ENCODE measurements at regions not wholly inside any gene's neighbourhood (a gene's known extent, or its start where the extent isn't known, plus 50 kb on each side); places are given as distances from the start of the nearest gene placed in this dataset.
"Not testable (repeated sequence)": the region's sequence is repeated elsewhere in the genome, so short reads cannot be mapped to it uniquely, and the experiment has no call there.

- Mint-ChIP-seq H3K9me3 (no peaks in the 10 kb centered on the region), H3K27ac (no peak overlapping the region), H3K4me1 (no peaks in the 10 kb centered on the region), H3K4me3 (no peak overlapping the region), H3K36me3 (no peaks in the 10 kb centered on the region), H3K27me3 (peaks cover 2 to 13% (median 3%) of the 10 kb centered on the region in 5 donors)
- POLR2A ChIA-PET, result no interaction called here
- ATAC-seq, result no peak
- no peak for DNase-seq
Observed at GRCh38 chr11:130560000-130560780, 111.7 kb downstream of the ADAMTS15 start.

- Mint-ChIP-seq H3K27ac (no peak overlapping the region), H3K9me3 (no peaks in the 10 kb centered on the region), H3K27me3 (peaks cover 2 to 13% (median 3%) of the 10 kb centered on the region in 5 donors), H3K4me3 (no peak overlapping the region), H3K36me3 (no peaks in the 10 kb centered on the region), H3K4me1 (no peaks in the 10 kb centered on the region)
- POLR2A ChIA-PET, result no interaction called here
- no peak for ATAC-seq
- DNase-seq, result no peak
Observed at GRCh38 chr11:130560781-130561109, 112.3 kb downstream of the ADAMTS15 start.

GRCh38 chr11:130561441-130561881 is 113.0 kb downstream of the ADAMTS15 start:
- ATAC-seq (no peak), DNase-seq (no peak)
- H3K27me3 Mint-ChIP-seq, result peaks cover 2 to 13% (median 5%) of the 10 kb centered on the region in 5 donors
- no peak overlapping the region for H3K27ac Mint-ChIP-seq
- no peaks in the 10 kb centered on the region for H3K36me3 Mint-ChIP-seq
- POLR2A ChIA-PET, result no interaction called here
- no peaks in the 10 kb centered on the region for H3K9me3 Mint-ChIP-seq
- H3K4me1 Mint-ChIP-seq, result no peaks in the 10 kb centered on the region
- H3K4me3 Mint-ChIP-seq, result peak overlapping the region in 1 of 10 donors; percentile 1

GRCh38 chr11:130562549-130562948 is 114.1 kb downstream of the ADAMTS15 start:
- no peak overlapping the region for H3K4me3 Mint-ChIP-seq
- no peaks in the 10 kb centered on the region for H3K36me3 Mint-ChIP-seq
- H3K27ac Mint-ChIP-seq, result no peak overlapping the region
- H3K9me3 Mint-ChIP-seq, result no peaks in the 10 kb centered on the region
- H3K4me1 Mint-ChIP-seq, result no peaks in the 10 kb centered on the region
- H3K27me3 Mint-ChIP-seq, result peaks cover 2 to 13% (median 3%) of the 10 kb centered on the region in 5 donors
- POLR2A ChIA-PET, result no interaction called here
- ATAC-seq (no peak), DNase-seq (no peak)

GRCh38 chr11:130566360-130566759 is 117.9 kb downstream of the ADAMTS15 start:
- H3K4me1 Mint-ChIP-seq, POLR2A ChIA-PET, H3K27ac Mint-ChIP-seq, DNase-seq, ATAC-seq, H3K4me3 Mint-ChIP-seq, H3K9me3 Mint-ChIP-seq, H3K36me3 Mint-ChIP-seq: not testable (repeated sequence)
- H3K27me3 Mint-ChIP-seq, result peaks cover 0 to 18% (median 2%) of the 10 kb centered on the region in 5 donors

GRCh38 chr11:130571519-130571918 is 123.1 kb downstream of the ADAMTS15 start:
- H3K27ac Mint-ChIP-seq, result no peak overlapping the region
- ATAC-seq (no peak), DNase-seq (no peak)
- H3K27me3 Mint-ChIP-seq, result peaks cover 0 to 23% (median 0%) of the 10 kb centered on the region in 5 donors
- H3K9me3 Mint-ChIP-seq, result no peaks in the 10 kb centered on the region
- no peaks in the 10 kb centered on the region for H3K36me3 Mint-ChIP-seq
- H3K4me3 Mint-ChIP-seq, result no peak overlapping the region
- H3K4me1 Mint-ChIP-seq, result no peaks in the 10 kb centered on the region
- POLR2A ChIA-PET, result no interaction called here

GRCh38 chr11:130571947-130572584 is 123.6 kb downstream of the ADAMTS15 start:
- POLR2A ChIA-PET, result no interaction called here
- H3K36me3 Mint-ChIP-seq, result no peaks in the 10 kb centered on the region
- no peak for ATAC-seq

GRCh38 chr11:130573767-130574166 is 125.3 kb downstream of the ADAMTS15 start:
- no peaks in the 10 kb centered on the region for H3K36me3 Mint-ChIP-seq
- H3K9me3 Mint-ChIP-seq, result no peaks in the 10 kb centered on the region
- H3K4me1 Mint-ChIP-seq, result no peaks in the 10 kb centered on the region
- H3K27me3 Mint-ChIP-seq, result peaks cover 0 to 11% (median 0%) of the 10 kb centered on the region in 5 donors
- POLR2A ChIA-PET, result no interaction called here
- DNase-seq, result no peak
- H3K4me3 Mint-ChIP-seq, result no peak overlapping the region
- ATAC-seq, result no peak
- no peak overlapping the region for H3K27ac Mint-ChIP-seq

More at GRCh38 chr11:130571947-130572584, 123.6 kb downstream of the ADAMTS15 start:
- Mint-ChIP-seq H3K9me3 (no peaks in the 10 kb centered on the region), H3K4me1 (no peaks in the 10 kb centered on the region), H3K27ac (no peak overlapping the region), H3K27me3 (peaks cover 0 to 19% (median 0%) of the 10 kb centered on the region in 5 donors), H3K4me3 (no peak overlapping the region)
- no peak for DNase-seq

- no peaks in the 10 kb centered on the region for H3K9me3 Mint-ChIP-seq
- H3K4me1 Mint-ChIP-seq, result no peaks in the 10 kb centered on the region
- ATAC-seq (no peak), DNase-seq (no peak)
- H3K4me3 Mint-ChIP-seq, result no peak overlapping the region
- no peak overlapping the region for H3K27ac Mint-ChIP-seq
- H3K36me3 Mint-ChIP-seq, result no peaks in the 10 kb centered on the region
- POLR2A ChIA-PET, result no interaction called here
- H3K27me3 Mint-ChIP-seq, result peaks cover 0 to 7% (median 0%) of the 10 kb centered on the region in 5 donors
Observed at GRCh38 chr11:130574740-130575139, 126.3 kb downstream of the ADAMTS15 start.

- Mint-ChIP-seq H3K27ac (peak overlapping the region in 1 of 10 donors; percentile 62), H3K4me1 (no peaks in the 10 kb centered on the region), H3K9me3 (no peaks in the 10 kb centered on the region), H3K36me3 (no peaks in the 10 kb centered on the region), H3K4me3 (no peak overlapping the region), H3K27me3 (peaks cover 0 to 7% (median 0%) of the 10 kb centered on the region in 5 donors)
- DNase-seq, result no peak
- ATAC-seq, result no peak
- POLR2A ChIA-PET, result no interaction called here
Observed at GRCh38 chr11:130576146-130576545, 127.7 kb downstream of the ADAMTS15 start.

GRCh38 chr11:130578738-130579368 is 130.4 kb downstream of the ADAMTS15 start:
- DNase-seq (no peak), ATAC-seq (no peak)
- H3K27me3 Mint-ChIP-seq, result peaks cover 3 to 20% (median 6%) of the 10 kb centered on the region in 5 donors
- POLR2A ChIA-PET, result no interaction called here
- H3K27ac Mint-ChIP-seq, result no peak overlapping the region
- no peaks in the 10 kb centered on the region for H3K36me3 Mint-ChIP-seq
- no peaks in the 10 kb centered on the region for H3K4me1 Mint-ChIP-seq
- H3K4me3 Mint-ChIP-seq, result no peak overlapping the region
- H3K9me3 Mint-ChIP-seq, result peaks cover 0 to 2% (median 0%) of the 10 kb centered on the region in 9 donors

GRCh38 chr11:130580372-130580771 is 131.9 kb downstream of the ADAMTS15 start:
- peaks cover 3 to 19% (median 8%) of the 10 kb centered on the region in 5 donors for H3K27me3 Mint-ChIP-seq
- DNase-seq (no peak), ATAC-seq (no peak)
- no peak overlapping the region for H3K4me3 Mint-ChIP-seq
- POLR2A ChIA-PET, result no interaction called here
- no peaks in the 10 kb centered on the region for H3K4me1 Mint-ChIP-seq
- no peak overlapping the region for H3K27ac Mint-ChIP-seq
- peaks cover 0 to 2% (median 0%) of the 10 kb centered on the region in 9 donors for H3K9me3 Mint-ChIP-seq
- H3K36me3 Mint-ChIP-seq, result no peaks in the 10 kb centered on the region

GRCh38 chr11:130580891-130581492 is 132.5 kb downstream of the ADAMTS15 start:
- peaks cover 3 to 19% (median 9%) of the 10 kb centered on the region in 5 donors for H3K27me3 Mint-ChIP-seq
- POLR2A ChIA-PET, result no interaction called here
- no peak overlapping the region for H3K4me3 Mint-ChIP-seq
- no peak for ATAC-seq
- no peak overlapping the region for H3K27ac Mint-ChIP-seq
- H3K4me1 Mint-ChIP-seq, result no peaks in the 10 kb centered on the region
- peaks cover 0 to 2% (median 0%) of the 10 kb centered on the region in 9 donors for H3K9me3 Mint-ChIP-seq
- DNase-seq, result no peak
- no peaks in the 10 kb centered on the region for H3K36me3 Mint-ChIP-seq
